ENCODE measurements at regions not wholly inside any gene's neighbourhood (a gene's known extent, or its start where the extent isn't known, plus 50 kb on each side); places are given as distances from the start of the nearest gene placed in this dataset.

GRCh38 chr9:28887188-28887884 is 1314.1 kb upstream of the C9orf72 start:
- no peaks in the 10 kb centered on the region for H3K27me3 ChIP-seq (replicated peaks; ENCODE audit: insufficient read depth, low read length)
- no peaks in the 10 kb centered on the region for H4K20me1 ChIP-seq (ENCODE audit: insufficient read depth, low read length)
- peak overlapping the region; percentile 46; the same call in 1 of the 2 replicates for H3K4me2 ChIP-seq (ENCODE audit: low read depth, low read length)
- no peaks in the 10 kb centered on the region for H3K79me2 ChIP-seq (ENCODE audit: low read length)
- peak overlapping the region; percentile 26; the same call in 1 of the 2 replicates for H3K9ac ChIP-seq (ENCODE audit: low read length)
- peak; percentile 39 for DNase-seq
- TF ChIP-seq EZH2phosphoT487 (IDR thresholded peaks at IDR 0.05; ENCODE audit: low read length) (no peak), EZH2 (optimal IDR thresholded peaks at IDR 0.05; ENCODE audit: low read depth, low read length) (no peak), CTCF (IDR thresholded peaks at IDR 0.05; ENCODE audit: low read length) (no peak)
- no peaks in the 10 kb centered on the region for H3K36me3 ChIP-seq (replicated peaks; ENCODE audit: insufficient read depth, low read length)
- H3F3A ChIP-seq (ENCODE audit: insufficient read depth, low read length), result no peaks in the 10 kb centered on the region
- no peaks in the 10 kb centered on the region for H3K9me2 ChIP-seq (replicated peaks; ENCODE audit: insufficient read depth, low read length)
- peak overlapping the region; percentile 47 for H3K4me3 ChIP-seq (ENCODE audit: low read length)
- H3K4me1 ChIP-seq (ENCODE audit: low read length), result no peaks in the 10 kb centered on the region
- no peak overlapping the region for H3K27ac ChIP-seq (ENCODE audit: low read length)
- peak overlapping the region; percentile 54 for H2AFZ ChIP-seq (ENCODE audit: low read length)
- H3K9me3 ChIP-seq (replicated peaks; ENCODE audit: insufficient read depth, low read length), result no peaks in the 10 kb centered on the region

DNA sequence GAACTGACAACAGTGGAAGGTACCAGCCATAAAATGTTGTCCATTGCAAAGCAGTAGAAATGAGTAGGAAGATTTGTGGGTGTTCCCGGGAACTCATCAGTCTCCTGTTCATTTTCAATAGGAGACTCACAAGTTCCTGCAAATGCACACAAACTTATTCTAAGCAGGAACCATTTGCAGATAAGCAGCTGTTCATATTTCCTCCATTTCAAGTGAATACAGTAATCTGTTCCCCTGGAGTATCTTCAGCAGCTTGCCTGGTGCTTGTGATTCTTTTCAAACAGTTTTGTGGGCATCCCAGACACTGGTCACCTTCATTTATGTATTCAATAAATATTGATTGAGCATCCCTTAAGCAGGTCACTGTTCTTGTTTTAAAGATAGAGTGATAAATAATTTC is 1315.5 kb upstream of the C9orf72 start:
- no peaks in the 10 kb centered on the region for H3K79me2 ChIP-seq (ENCODE audit: low read length)
- DNase-seq, result no peak
- no peak overlapping the region for H3K27ac ChIP-seq (ENCODE audit: low read length)
- TF ChIP-seq CTCF (IDR thresholded peaks at IDR 0.05; ENCODE audit: low read length) (no peak), EZH2 (optimal IDR thresholded peaks at IDR 0.05; ENCODE audit: low read depth, low read length) (no peak), EZH2phosphoT487 (IDR thresholded peaks at IDR 0.05; ENCODE audit: low read length) (no peak)
- no peaks in the 10 kb centered on the region for H3F3A ChIP-seq (ENCODE audit: insufficient read depth, low read length)
- H4K20me1 ChIP-seq (ENCODE audit: insufficient read depth, low read length), result no peaks in the 10 kb centered on the region
- H3K4me2 ChIP-seq (ENCODE audit: low read depth, low read length), result no peak overlapping the region
- no peaks in the 10 kb centered on the region for H3K36me3 ChIP-seq (replicated peaks; ENCODE audit: insufficient read depth, low read length)
- H3K9me3 ChIP-seq (replicated peaks; ENCODE audit: insufficient read depth, low read length), result no peaks in the 10 kb centered on the region
- no peaks in the 10 kb centered on the region for H3K27me3 ChIP-seq (replicated peaks; ENCODE audit: insufficient read depth, low read length)
- no peak overlapping the region for H2AFZ ChIP-seq (ENCODE audit: low read length)
- H3K9ac ChIP-seq (ENCODE audit: low read length), result no peak overlapping the region
- H3K4me1 ChIP-seq (ENCODE audit: low read length), result no peaks in the 10 kb centered on the region
- no peak overlapping the region for H3K4me3 ChIP-seq (ENCODE audit: low read length)
- H3K9me2 ChIP-seq (replicated peaks; ENCODE audit: insufficient read depth, low read length), result no peaks in the 10 kb centered on the region

GRCh38 chr9:28892538-28892937 is 1319.3 kb upstream of the C9orf72 start:
- Histone ChIP-seq H3F3A (ENCODE audit: insufficient read depth, low read length) (no peaks in the 10 kb centered on the region), H3K79me2 (ENCODE audit: low read length) (no peaks in the 10 kb centered on the region), H3K27ac (ENCODE audit: low read length) (no peak overlapping the region), H3K27me3 (replicated peaks; ENCODE audit: insufficient read depth, low read length) (no peaks in the 10 kb centered on the region), H3K4me2 (ENCODE audit: low read depth, low read length) (no peak overlapping the region), H2AFZ (ENCODE audit: low read length) (no peak overlapping the region), H3K36me3 (replicated peaks; ENCODE audit: insufficient read depth, low read length) (no peaks in the 10 kb centered on the region), H3K9ac (ENCODE audit: low read length) (no peak overlapping the region), H3K9me2 (replicated peaks; ENCODE audit: insufficient read depth, low read length) (no peaks in the 10 kb centered on the region), H3K9me3 (replicated peaks; ENCODE audit: insufficient read depth, low read length) (no peaks in the 10 kb centered on the region), H4K20me1 (ENCODE audit: insufficient read depth, low read length) (no peaks in the 10 kb centered on the region), H3K4me1 (ENCODE audit: low read length) (no peaks in the 10 kb centered on the region), H3K4me3 (ENCODE audit: low read length) (no peak overlapping the region)
- TF ChIP-seq EZH2 (optimal IDR thresholded peaks at IDR 0.05; ENCODE audit: low read depth, low read length) (no peak), CTCF (IDR thresholded peaks at IDR 0.05; ENCODE audit: low read length) (no peak), EZH2phosphoT487 (IDR thresholded peaks at IDR 0.05; ENCODE audit: low read length) (no peak)
- DNase-seq, result no peak
